ENCODE measurements at regions not wholly inside any gene's neighbourhood (a gene's known extent, or its start where the extent isn't known, plus 50 kb on each side); places are given as distances from the start of the nearest gene placed in this dataset.

GRCh38 chr4:37517326-37517725 is 168.8 kb downstream of the RELL1 start:
- TF ChIP-seq SP1 (IDR thresholded peaks at IDR 0.05), result no peak
- TF ChIP-seq BHLHE40 (IDR thresholded peaks at IDR 0.05; ENCODE audit: borderline replicate concordance), result no peak
- no peak for TF ChIP-seq TARDBP (IDR thresholded peaks at IDR 0.05)
- no peak for TF ChIP-seq FOXK2 (IDR thresholded peaks at IDR 0.05)
- TF ChIP-seq HDGF (IDR thresholded peaks at IDR 0.05; ENCODE audit: borderline replicate concordance), result no peak
- TF ChIP-seq CTBP1 (IDR thresholded peaks at IDR 0.05; ENCODE audit: borderline replicate concordance), result no peak
- no peak for TF ChIP-seq ELF4 (IDR thresholded peaks at IDR 0.05)
- TF ChIP-seq SUZ12 (IDR thresholded peaks at IDR 0.05), result no peak
- no peak for TF ChIP-seq ARNT (IDR thresholded peaks at IDR 0.05)
- TF ChIP-seq FOXA1 (IDR thresholded peaks at IDR 0.05), result no peak
- TF ChIP-seq LEF1 (IDR thresholded peaks at IDR 0.05; ENCODE audit: borderline replicate concordance), result no peak
- no peak for TF ChIP-seq NFRKB (IDR thresholded peaks at IDR 0.05)
- TF ChIP-seq ZNF384 (IDR thresholded peaks at IDR 0.05), result no peak
- TF ChIP-seq PKNOX1 (IDR thresholded peaks at IDR 0.05), result no peak
- TF ChIP-seq FOXM1 (IDR thresholded peaks at IDR 0.05; ENCODE audit: borderline replicate concordance), result no peak
- DNase-seq (ENCODE audit: extremely low spot score), result no peak
- ChIA-PET CTCF (no interaction called here), POLR2A (no interaction called here)

- CTCF ChIA-PET, result no interaction called here
- POLR2A ChIA-PET, result no interaction called here
- no peak for TF ChIP-seq L3MBTL2 (conservative IDR thresholded peaks at IDR 0.05)
- DNase-seq (ENCODE audit: extremely low spot score), result no peak
Observed at GRCh38 chr4:37516057-37516775, 170.0 kb downstream of the RELL1 start.

- no peak for DNase-seq (ENCODE audit: extremely low spot score)
- ChIA-PET POLR2A (no interaction called here), CTCF (no interaction called here)
- TF ChIP-seq LEF1 (IDR thresholded peaks at IDR 0.05; ENCODE audit: borderline replicate concordance), result no peak
- TF ChIP-seq BHLHE40 (IDR thresholded peaks at IDR 0.05; ENCODE audit: borderline replicate concordance), result no peak
- TF ChIP-seq SP1 (IDR thresholded peaks at IDR 0.05), result no peak
- TF ChIP-seq PKNOX1 (IDR thresholded peaks at IDR 0.05), result no peak
- TF ChIP-seq L3MBTL2 (conservative IDR thresholded peaks at IDR 0.05), result no peak
- TF ChIP-seq HDGF (IDR thresholded peaks at IDR 0.05; ENCODE audit: borderline replicate concordance), result no peak
- TF ChIP-seq CTBP1 (IDR thresholded peaks at IDR 0.05; ENCODE audit: borderline replicate concordance), result no peak
- no peak for TF ChIP-seq FOXK2 (IDR thresholded peaks at IDR 0.05)
- no peak for TF ChIP-seq FOXM1 (IDR thresholded peaks at IDR 0.05; ENCODE audit: borderline replicate concordance)
Observed at GRCh38 chr4:37510626-37511025, 175.6 kb downstream of the RELL1 start.

DNA sequence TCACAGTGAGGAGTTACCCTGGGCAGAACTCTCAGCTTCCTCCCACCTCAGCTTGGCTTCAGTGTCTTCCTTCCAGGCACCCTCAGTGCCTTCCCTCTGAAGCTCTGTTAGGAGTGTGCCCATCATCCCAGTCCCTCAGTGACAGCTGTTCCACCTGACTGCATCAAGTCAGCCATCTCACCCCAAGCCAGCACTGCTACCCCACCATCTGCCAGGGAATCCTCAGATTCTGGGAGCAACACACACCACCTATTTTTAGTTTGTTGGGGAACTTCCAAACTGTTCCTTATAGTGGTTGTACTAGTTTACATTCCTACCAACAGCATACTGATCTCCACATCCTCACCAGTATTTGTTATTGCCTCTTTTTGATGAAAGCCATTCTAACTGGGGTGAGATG is 182.9 kb downstream of the RELL1 start:
- TF ChIP-seq ARNT (IDR thresholded peaks at IDR 0.05) (no peak), L3MBTL2 (conservative IDR thresholded peaks at IDR 0.05) (no peak), PKNOX1 (IDR thresholded peaks at IDR 0.05) (no peak), HDGF (IDR thresholded peaks at IDR 0.05; ENCODE audit: borderline replicate concordance) (no peak), TARDBP (IDR thresholded peaks at IDR 0.05) (no peak), NFRKB (IDR thresholded peaks at IDR 0.05) (no peak), SUZ12 (IDR thresholded peaks at IDR 0.05) (no peak), FOXK2 (IDR thresholded peaks at IDR 0.05) (no peak)
- ChIA-PET CTCF (no interaction called here), POLR2A (no interaction called here)
- DNase-seq (ENCODE audit: extremely low spot score), result no peak

GRCh38 chr4:37502070-37502469 is 184.1 kb downstream of the RELL1 start:
- CTCF ChIA-PET, result no interaction called here
- DNase-seq (ENCODE audit: extremely low spot score), result no peak
- no peak for TF ChIP-seq NFRKB (IDR thresholded peaks at IDR 0.05)
- no peak for TF ChIP-seq ZNF384 (IDR thresholded peaks at IDR 0.05)
- TF ChIP-seq ELF4 (IDR thresholded peaks at IDR 0.05), result no peak
- TF ChIP-seq L3MBTL2 (conservative IDR thresholded peaks at IDR 0.05), result no peak
- TF ChIP-seq BHLHE40 (IDR thresholded peaks at IDR 0.05; ENCODE audit: borderline replicate concordance), result no peak
- TF ChIP-seq PKNOX1 (IDR thresholded peaks at IDR 0.05), result no peak
- no peak for TF ChIP-seq SUZ12 (IDR thresholded peaks at IDR 0.05)
- TF ChIP-seq FOXA1 (IDR thresholded peaks at IDR 0.05), result no peak
- no peak for TF ChIP-seq LEF1 (IDR thresholded peaks at IDR 0.05; ENCODE audit: borderline replicate concordance)
- POLR2A ChIA-PET, result no interaction called here
